NCI-H2107 treated with DMSO at 0.1 percent for 48 hours (cell line): ENCODE measurements at regions not wholly inside any gene's neighbourhood (a gene's known extent, or its start where the extent isn't known, plus 50 kb on each side); places are given as distances from the start of the nearest gene placed in this dataset.

Experiments
- DNase-seq: peaks from one replicate; lab custom pipeline; 2025; ENCODE audit not compliant: unreplicated experiment; lab: John Stamatoyannopoulos, UW

- no peak for DNase-seq
Measured at GRCh38 chr20:50272724-50273446, 82.3 kb downstream of the CEBPB start.

DNA sequence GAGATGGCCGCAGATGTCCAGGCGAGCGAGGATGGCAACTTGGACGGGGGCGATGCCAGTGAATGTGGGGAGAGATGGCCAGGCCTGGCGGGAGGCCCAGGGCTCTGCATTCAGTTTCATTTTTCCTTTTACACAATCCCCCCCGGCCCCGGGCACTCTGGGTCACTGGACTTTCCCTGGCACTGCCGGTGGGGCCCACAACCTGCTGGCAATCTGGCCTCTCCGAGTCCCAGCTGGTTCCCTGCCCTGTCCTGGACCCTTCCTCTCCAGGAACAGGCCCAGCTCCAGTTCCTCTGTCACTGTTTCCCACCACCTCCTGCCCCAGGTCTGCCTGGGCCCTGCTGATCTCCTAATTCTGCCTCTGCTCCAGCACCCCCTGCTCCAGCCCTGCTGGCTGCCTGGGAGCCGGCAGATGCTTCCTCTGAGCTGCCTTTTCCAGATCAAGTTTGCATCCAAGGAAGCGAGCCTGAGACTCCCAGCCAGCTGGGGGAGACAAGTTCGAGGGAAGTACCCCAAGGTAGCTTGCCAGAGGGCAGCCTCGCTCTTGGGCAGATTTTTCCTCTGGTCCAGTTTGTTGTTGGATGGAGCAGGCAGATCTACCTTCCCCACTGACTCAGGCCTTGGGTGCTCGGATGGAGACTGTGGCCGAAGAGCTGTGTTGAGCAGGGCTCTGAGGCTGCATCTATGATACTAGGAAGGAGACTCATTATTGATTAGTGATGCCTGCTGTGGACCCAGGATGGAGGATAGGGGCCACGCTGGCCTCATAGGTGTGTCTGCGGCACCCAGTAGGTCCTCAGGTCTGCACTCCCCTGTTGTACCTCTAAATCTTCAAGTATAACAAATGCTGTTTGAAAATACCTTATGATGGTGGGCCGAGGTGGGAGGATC is 83.2 kb downstream of the CEBPB start:
- DNase-seq: no peak

GRCh38 chr20:50274570-50275430 is 84.2 kb downstream of the CEBPB start:
- DNase-seq: no peak

DNA sequence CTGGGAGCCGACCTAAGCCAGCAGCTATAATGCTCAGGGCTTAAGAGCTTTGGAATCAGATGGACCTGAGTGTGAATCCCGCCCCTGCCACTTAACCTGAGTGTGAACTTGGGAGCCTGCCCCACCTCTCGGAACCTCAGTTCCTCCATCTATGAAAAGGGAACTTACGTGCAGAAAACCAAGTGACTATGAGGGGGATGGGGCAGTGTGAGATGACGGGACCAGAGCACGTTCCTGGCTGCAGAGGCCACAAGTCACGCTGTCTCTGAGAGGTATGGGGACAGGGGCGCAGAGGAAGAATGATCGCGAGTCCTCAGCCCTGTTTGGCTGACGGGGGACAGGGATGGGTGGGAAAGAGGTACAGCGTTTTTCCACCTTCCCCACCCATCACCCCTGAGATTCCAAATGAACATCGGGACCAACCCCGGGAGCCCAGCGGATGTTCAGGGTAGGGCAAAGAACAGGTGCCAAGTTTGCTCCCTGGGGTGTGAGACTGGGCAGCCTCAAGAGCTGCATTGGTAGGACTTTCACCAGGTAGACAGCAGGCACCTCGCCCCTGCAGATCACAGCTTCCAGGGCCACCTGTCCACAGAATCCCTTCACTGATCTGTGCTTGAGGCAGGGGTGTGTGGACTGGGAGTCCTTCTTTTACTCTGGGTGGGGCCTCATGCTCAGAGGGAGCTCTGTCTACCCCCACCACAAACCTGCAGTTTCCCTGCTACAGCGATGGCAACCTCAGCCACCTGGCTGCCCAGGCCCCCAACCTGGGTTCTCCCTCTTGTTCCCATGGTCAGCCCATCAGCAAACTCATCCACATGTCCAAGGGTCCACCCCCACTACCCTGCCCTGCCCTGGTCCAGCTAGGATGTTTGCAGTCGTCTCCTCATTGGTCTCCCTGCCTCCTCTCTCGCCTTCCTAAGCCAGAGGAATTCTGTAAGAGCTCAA is 85.8 kb downstream of the CEBPB start:
- no peak for DNase-seq

- DNase-seq: no peak
Measured at GRCh38 chr20:50277064-50277415, 86.4 kb downstream of the CEBPB start.

DNA sequence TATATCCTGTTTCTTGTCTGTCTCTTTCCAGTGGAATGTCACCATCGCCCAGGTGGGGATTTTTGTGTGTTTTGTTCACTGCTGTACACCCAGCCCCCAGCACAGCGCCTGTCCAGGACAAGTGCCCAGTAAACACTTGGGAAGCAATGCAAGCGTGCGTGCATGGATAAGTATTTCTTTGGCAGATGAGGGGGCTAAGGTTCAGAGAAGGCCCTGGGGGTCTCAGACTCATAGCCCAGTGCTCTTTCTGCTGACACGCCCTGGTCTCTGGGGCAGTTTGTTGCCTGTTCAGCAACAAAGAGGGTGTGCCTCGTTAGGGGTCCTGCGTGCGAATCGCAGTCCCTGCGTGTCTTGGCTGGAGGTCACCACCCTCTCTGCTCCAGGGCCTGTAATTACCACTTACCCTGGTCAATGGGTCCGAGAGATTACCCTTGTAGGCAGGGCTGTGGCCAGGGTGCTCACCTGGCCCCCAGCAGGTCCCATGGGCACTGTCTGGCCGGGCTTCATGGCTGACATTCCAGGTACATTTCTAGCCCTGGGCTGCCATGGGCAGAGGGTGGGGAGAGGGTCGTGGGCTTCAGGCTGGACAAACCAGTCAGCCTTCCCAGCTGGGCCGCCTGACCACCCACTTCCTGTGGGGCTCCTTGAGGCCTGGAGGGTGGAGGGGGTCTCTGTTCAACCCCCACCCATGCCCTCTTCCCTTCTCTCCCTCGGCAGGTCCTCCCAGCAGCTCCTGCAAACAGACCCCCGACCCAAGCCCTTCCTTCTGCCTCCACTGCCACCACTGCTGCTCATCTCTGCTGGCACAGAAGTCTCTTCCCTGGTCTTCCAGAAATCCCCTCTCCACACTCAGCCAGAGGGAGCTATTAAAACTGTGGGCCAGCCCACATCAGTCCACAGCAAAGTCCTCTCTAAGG is 87.1 kb downstream of the CEBPB start:
- no peak for DNase-seq

DNA sequence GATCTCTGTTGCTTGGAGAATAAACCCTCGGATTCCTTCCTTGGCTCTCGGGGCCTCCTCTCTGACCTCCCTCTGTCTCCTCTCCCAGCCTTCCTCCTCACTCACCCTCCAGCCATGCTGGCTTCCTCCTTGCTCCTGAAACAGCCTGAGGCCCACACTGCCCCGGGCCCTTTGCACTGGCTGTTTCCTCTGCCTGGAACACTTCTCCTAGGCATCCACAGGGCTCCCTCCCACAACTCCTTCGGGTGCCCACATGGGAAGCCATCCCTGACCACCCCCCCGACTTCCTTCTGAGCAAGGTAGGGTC is 87.7 kb downstream of the CEBPB start:
- DNase-seq: no peak

DNA sequence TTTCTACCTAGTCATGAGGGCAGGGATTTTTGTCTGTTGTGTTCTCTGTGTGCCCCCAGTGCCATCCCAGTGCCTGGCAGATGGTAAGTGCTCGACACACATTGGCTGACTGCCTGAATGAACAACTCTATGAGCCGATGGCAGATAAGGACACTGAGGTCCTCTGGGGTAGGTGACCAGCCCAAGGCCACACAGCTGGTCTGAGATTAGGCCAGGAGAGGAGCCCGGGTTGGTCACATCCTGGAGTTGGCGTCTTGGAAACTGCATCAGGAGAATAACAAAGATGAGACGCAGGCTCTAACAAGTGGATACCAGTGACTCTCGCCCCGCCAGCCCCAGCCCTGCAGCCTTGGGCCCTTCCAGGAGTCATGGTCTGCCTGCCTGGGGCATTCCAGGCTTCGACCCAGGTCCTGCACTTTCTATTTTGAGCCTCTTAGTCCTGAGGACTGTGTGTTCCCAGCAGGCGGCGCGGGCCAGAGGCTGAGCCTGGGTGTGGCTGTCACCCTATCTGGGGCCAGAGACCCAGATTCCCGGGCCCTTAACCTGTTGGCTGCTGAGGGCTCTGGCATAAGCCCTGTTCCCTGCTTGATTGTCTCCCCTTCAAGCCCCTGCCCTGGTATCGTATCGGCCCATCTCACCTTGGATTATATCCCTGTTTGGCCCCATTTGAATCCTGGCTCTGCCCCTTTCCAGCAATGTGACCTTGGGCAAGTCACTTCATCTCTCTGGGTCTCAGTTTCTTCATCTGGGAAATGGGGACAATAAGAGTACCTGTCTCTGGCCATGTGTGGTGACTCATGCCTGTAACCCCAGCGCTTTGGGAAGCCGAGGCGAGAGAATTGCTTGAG is 88.3 kb downstream of the CEBPB start:
- no peak for DNase-seq

DNA sequence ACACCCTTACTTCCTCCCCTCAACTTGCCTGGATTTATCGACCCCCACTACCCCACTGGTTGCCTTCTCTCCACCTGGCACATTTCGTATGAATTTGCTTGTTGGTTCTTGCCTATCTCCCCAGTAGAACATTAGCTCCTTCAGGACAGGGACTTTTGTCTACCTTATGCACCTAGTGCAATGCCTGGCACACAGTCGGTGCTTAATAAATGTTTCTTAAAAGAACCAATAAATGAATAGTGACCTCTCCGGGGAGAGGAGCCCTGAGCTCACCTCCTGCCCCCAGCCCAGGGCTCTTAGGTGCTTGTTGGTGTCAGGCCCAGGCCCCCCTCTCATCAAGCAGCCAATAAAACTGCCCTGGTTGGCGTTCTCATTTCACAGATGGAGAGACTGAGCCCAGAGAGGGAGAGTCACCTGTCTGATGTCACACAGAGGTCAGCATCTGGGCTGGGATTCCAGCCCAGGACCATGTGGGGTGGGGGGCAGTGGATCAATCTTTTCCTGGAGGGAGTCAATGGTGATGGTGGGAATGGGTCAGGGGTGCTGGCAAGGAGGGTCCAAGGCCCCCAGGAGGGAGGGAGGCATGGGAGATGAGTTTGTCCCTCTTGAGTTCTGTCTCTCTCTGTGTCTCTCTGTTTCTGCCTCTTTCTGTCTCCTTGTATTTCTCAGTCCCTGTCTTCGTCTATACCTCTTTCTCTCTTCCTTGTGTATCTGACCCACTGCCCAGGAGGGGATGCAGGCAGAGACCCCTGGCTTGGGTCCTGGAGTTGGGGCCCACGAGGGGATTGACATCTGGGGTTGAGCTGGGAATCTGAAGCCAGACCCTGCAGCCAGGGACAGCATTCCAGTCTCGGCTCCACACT is 89.6 kb downstream of the CEBPB start:
- no peak for DNase-seq

DNA sequence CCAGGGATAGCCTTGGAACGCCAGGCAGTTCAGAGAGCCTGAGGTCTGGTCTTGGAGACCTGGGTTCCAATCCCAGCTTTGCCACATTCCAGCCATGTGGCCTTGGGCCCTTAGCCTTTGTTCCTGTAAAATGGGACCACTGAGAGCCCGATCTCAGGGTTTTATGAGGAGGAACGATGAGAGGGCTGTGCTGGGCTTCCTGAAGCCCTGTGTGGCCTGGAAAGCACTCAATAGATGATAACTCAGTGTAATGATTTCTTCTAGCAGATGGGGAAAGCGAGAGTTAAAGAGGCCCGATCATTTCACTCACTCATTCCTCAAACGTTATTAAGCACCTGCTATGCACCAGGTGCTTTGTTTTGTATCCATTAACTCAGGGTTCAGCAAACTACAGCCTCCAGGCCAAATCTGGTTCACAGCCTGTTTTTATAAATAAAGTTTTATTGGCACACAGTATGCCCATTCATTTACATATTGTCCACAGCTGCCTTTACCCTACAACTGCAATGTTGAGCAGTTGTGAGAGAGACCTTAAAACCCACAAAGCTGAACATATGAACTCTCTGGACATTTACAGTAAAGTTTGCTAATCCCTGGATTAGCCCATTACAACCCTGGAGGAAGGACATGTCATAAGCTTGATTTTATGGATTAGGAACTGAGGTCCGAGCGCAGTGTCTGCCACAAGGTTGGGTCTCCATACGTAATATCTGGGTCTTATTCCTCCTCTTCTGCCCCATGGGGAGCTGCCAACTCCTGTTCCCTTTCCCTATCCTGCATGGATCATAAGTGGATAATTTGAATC is 90.4 kb downstream of the CEBPB start:
- DNase-seq: no peak

GRCh38 chr20:50281831-50282591 is 91.4 kb downstream of the CEBPB start:
- no peak for DNase-seq

GRCh38 chr20:50282592-50283241 is 92.1 kb downstream of the CEBPB start:
- DNase-seq: no peak

- no peak for DNase-seq
Measured at GRCh38 chr20:50283370-50283769, 92.7 kb downstream of the CEBPB start.

DNA sequence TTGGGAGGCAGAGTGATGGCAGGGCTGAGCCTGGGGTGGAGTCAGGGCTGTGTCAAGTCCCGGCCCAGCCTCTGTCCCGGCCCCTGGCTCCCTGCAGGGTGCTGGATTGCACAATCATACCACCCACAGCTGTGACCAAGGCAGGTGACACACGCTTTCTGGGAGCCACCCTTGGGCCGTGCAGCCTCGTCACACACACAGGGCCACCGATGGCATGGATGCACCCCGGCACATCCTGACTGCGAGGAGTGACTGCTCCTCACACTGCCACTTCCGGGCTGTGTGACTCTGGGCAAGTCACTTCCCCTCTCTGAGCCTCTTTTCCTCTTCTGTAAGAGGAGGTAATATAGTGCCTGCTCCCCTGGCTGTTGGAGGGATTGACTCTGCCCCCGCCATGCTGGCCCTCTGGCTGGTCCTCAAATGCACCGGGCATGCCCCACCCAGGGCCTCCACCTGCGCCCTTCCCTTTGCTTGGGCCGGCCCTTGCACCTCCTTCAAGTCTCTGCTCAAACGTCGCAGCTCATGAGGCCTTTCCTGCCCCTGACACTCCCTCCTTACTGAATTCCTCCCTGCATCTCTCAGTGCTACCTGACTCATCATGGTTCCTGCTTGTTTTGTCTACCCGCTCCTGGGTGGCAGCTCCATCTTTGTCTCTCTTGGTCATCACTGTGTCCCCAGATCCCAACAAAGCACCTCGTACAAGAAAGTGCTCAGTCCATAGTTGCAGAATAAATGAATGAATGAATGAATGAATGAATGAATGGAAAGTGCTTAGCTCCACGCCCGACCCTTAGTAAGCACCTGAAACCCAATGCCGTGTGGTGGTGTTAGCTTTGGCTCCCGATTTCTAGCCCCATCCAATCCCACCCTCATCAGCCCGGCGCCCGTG is 93.5 kb downstream of the CEBPB start:
- peak; percentile 29 for DNase-seq
